SKM-1 (cell line): ENCODE measurements at regions not wholly inside any gene's neighbourhood (a gene's known extent, or its start where the extent isn't known, plus 50 kb on each side); places are given as distances from the start of the nearest gene placed in this dataset.
"Not testable (repeated sequence)": the region's sequence is repeated elsewhere in the genome, so short reads cannot be mapped to it uniquely, and the experiment has no call there.

Experiments
- DNase-seq: peaks from one replicate; lab custom pipeline; 2025; ENCODE audit not compliant: unreplicated experiment; lab: John Stamatoyannopoulos, UW

DNA sequence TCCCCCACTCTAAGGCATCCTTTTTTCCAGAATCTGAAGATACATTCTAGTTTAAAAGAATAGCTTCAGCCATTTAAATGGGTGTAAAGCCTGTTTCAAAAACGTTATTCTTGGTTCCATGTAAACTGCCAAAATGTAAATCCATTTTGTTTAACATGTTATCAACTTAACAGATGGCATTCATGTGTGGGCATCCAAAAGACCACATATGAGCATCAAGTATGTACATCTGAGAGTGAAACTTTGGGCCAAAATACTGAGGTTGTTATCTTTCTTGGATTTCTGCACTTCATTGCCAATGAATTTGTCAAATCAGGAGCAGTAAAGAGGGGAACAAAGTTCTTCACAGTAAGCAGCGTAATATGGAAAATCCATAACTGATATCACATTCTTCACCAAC, 395.4 kb downstream of the ZNF804A start:
- no peak for DNase-seq

DNA sequence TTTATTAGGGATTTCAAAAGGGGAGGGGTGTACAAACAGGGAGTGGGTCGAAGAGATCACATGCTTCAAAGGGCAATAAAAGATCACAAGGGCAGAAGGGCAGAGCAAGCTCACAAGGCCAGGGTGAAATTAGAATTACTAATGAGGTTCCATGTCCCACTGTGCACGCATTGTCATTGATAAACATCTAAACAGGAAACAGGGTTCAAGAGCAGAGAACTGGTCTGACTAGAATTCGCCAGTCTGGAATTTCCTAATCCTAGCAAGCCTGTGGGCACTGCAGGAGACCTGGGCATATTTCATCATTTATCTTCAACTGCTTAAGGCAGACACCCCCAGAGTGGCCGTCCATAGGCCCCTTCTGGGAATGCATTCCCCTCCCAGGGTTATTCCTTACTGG, 408.2 kb downstream of the ZNF804A start:
- DNase-seq = no peak

DNA sequence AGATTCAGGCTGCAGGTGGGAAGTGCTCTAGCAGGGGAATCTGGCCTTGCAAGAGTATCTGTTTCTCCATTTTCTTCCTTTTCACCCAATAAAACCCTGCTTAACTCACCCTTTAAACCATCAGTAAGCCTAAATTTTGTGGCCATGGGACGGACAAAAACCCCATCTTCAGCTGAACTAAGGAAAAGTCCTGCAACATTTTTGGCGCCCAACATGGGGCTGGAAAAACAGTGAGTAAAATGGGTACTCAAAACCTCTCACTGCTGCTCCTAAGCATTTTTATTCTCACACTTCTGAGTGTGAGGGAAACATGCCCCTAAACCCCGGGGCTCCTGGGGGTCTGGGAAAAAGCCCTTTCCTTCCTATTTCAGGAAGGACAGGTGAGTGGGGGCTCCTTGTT, 414.3 kb downstream of the ZNF804A start:
- DNase-seq = no peak

DNA sequence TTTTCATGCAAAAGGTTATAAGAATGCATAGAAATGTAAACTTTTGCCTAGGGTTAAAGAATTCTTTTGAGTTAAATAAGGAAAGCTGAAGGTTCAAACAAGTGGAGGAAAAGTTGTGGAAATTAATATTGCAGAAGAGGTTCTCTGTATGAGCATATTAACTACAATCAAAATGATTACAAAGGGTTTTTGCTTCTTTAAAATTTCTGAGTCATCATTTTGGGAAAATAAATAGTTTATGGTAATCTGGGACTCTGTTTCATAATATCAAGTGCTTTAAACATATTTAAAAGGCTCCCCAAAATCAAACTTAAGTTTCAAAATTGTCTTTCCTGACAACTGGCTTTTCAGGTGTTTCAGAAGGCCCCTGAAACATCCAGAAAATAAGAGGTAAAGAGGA, 415.7 kb downstream of the ZNF804A start:
- DNase-seq = no peak

DNA sequence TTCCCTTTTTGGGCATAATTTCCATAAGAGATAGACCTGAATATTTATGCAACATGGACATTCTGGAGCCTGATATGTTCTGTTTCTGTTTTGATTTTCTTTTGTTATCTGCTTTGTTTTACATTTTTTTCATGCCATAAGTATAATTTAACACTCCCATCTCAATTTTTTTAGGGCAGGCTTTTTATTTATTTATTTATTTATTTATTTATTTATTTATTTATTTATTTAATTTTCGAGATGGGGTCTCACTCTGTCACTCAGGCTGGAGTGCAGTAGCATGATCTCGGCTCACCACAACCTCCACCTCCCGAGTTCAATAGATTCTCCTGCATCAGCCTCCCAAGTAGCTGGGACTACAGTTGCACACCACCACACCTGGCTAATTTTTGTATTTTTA, 427.6 kb downstream of the ZNF804A start:
- not testable (repeated sequence) for DNase-seq

DNA sequence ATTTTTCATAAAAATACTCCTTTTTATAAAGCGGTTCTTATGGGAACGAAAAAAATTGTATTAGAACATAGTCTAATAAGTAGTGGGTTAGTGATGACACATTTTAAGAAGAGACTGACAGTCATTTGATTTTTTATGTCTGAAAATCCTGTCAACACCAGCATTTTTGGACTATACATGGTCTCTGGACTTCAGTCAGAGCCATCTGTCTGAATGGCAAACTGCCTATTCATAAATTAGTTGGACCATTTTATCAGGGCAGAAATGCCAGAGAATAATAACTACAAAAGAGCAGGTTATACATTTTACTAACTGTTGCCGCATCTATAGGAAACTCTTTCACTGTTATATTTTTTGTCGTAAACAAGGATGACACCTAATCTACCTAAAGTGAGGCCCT, 437.6 kb downstream of the ZNF804A start:
- DNase-seq = no peak

DNA sequence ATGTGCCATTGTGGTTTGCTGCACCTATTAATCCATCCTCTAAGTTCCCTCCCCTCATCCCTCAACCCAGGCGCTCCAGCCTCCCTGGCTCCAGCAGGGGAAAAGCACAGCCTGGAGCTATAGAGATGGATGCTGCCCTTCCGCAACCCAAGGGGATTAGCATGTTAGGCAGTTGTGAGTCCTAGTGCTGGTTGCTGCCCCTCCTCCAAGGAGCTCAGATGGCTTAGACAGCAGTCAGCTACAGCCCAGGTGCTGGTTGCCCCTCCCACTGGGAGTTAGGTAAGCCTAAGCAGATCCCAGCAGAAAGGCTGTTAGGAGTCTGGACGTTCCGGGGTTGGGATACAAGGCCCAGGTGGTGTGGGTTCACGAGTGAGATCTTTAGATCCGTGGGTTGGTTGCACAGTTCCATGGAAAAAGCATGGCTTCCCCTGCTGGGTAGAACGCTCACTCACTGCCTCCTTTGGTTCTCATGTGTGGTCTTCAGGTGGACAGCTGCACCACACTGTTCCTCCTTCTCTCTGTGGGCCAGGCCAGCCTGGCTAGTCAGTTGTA, 446.1 kb downstream of the ZNF804A start:
- no peak for DNase-seq

DNA sequence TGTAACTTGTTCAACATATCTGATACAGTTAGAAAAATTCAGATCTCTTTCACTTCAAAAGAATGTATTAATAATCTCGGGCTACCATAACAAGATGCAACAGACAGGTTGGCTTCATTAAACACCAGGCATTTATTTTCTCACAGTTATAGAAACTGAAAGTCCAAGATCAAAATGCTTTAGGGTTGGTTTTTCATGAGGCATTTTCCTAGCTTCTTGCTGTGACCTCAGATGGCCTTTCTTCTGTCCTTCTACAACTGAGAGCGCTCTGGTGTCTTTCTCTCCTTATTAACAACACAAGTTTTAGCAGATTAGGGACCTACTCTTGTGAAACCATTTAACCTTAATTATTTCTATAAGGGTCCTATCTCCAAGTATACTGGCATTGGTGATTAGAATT, 452.5 kb downstream of the ZNF804A start:
- no peak for DNase-seq

DNA sequence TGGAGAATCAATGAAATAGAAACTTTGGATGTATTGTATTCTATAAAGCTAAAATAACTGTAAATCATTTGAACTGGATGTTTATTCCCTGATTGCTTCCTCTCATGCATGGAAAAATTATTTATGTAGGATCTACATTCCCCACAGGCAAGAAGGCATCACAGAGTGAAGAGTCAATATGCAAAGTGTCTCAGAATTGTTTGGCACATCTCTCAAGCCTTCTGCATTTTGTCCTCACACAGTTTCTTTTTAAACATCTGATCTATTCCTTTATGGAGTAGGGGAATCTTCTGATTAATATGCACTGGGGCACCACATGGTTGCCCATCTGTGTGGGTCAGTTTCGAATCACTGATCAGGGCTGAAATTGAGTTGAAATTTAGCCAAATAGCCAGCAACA, 465.4 kb downstream of the ZNF804A start:
- no peak for DNase-seq

DNA sequence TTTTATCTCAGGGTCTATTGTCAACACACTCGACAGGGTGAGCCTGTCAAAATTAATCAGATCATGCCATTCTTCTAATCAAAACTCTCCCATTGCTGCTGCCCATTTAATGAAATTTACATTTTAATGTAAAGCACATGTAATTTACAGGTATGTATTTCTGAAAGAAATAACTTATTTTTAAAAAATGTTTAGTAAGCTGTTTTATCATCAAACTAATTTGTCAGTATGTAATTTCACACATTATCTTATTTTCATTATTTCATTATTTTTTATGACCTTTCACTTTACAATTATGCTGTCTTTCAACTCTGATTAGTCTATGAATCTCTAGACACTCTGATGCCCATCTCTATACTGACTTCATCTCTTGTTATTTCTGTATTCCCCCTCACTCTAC, 467.8 kb downstream of the ZNF804A start:
- DNase-seq = no peak

DNA sequence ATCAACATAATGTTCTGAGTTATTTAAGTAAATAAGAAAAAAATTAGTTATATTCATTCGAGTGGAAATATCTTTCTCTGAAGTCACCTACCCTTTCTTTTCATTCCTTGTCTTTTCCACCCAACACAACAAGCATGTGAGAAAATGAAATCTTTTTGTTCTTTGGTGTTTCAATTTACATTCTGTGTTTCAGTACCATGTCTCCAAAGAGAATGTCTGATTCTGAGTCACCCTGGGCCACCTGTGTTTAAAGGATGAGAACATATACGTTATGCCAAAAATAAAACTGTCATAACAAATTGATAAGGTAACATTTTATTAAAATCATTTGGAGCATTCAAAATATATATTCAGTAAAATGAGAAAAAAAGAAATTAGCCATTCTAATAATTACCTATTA, 470.8 kb downstream of the ZNF804A start:
- DNase-seq = no peak

DNA sequence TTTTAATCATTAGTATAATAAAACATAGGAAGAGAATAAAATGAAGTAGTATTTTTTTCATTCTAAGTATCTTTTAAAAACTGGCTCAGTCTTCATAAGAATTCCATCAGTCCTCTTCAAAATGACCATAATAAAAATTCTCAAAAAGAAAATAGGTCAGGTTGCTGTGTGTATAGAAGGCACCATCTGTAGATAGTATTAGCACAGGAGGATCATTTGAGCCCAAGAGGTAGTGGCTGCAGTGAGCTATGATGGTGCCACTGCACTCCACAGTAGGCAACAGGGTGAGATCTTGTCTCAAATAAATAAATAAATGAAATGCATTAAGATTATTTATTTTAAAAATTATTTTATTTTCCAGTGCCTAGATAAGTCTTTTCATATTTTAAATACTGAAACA, 475.8 kb downstream of the ZNF804A start:
- no peak for DNase-seq

DNA sequence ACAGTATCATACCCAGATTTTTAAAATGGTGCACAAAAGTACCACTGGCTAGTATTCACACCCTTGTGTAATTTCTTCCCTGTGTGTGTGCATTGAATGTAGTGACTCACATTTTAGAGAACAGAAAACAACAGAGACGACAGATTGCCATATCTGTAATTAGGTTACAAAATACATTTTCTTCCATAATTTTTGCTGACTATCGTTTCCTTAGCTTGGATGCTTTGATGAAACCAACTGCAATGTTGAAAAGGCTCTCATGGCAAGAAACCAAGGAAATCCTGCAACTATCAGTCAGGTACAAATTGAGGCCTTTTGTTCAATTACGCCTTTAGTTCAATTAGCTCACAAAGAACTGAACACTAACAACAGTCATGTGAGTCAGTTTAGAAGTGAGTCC, 484.4 kb downstream of the ZNF804A start:
- DNase-seq = no peak

DNA sequence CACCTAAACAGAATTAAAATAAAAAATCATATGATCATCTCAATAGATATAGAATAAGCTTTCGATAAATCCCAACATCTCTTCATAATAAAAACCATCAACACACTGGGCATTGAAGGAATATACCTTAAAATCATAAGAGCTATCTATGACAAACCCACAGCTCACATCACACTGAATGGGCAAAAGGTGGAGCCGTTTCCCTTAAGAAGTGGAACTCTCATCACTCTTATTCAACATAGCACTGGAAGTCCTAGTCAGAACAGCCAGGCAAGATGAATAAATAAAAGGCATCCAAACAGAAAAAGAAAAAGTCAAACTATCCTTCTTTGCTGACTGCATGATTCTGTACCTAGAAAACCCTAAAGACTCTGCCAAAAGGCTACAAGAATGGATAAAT, 510.3 kb downstream of the ZNF804A start:
- DNase-seq = no peak

DNA sequence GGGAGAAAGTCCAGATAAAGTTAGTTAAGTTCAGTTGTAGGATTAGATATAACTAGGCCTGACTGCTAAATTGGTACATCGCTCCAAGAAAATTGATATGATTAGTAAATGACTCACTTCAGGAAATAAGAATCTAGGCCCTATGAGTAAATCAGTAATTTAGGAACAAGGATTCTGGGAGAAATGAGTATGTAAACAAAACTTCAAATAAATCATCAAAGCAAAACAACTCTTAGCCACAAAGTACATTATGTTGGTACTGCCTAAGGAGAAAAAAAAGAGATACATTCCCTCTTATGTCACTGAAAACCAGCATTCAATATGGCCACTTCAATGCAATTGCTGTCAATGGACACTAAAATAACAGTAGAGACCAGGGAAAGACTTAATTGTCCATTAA, 529.1 kb downstream of the ZNF804A start:
- DNase-seq = no peak

DNA sequence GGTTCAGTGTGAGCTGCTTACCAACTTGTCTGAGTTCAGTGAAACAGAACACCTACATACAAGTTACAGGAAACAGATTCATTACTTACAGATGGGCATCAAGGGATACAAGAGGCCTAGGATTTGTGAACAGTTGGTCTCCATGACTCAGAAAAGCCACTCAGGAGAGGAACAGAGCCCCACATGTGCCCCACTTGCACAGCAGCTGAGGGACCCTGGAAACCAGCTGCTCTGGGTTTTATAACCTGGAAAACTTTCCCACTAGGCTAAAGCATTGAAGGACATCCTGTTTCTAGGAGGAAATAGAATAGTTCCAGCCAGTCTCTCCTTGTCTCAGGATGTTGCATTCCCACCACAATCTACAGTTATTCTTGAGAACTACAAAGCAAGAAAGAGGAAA, 530.0 kb downstream of the ZNF804A start:
- no peak for DNase-seq

DNA sequence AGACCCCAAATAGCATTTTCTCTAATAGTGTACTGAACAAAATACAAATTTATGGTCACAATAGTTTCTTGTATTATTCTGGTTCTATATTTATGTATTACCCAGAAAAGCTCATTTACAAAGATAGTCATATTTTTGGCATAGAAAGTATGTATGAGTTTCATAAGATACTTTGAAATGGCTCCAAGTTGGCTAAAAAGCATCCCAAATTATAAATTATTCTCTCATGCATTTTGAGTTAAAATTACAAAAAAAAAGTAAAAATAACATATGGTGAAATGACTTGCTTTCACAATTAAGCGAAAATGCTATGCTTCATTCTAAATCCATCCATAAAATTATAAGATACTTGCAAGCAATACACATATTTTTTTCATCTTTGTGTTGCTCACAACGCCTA, 530.7 kb downstream of the ZNF804A start:
- no peak for DNase-seq

DNA sequence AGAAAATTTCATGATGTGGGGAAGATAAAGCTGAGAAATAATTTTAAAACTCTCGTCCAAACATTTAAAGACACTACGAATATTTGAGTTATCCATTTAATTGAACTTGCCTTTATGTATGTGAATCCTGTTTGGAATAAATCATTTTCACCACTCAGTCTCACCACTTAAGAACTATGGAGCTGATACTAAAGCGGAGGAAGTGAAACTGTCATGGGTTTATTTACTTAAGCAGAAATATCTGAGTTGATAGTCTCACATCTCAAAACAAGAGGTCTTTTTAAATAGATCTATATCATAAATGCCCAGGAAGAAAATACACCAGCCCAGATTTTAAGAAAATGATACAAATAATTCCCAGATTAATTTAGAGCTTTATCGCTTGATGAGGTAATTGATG, 532.4 kb downstream of the ZNF804A start:
- DNase-seq = no peak

DNA sequence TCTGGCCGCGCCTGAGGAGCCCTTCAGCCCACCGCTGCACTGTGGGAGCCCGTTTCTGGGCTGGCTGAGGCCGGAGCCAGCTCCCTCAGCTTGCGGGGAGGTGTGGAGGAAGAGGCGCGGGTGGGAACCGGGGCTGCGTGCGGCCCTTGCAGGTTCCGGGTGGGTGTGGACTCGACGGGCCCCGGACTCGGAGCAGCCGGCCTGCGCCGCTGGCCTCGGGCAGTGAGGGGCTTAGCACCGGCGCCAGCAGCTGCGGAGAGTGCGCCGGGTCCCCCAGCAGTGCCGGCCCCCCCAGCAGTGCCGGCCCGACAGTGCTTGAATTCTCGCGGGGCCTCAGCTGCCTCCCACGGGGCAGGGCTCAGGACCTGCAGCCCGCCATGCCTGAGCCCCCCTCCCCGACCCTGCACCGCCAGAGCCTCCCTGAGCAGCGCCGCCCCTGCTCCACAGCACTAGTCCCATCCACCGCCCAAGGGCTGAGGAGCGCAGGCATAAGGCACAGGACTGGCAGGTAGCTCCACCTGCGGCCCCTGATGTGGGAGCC, 534.2 kb downstream of the ZNF804A start:
- DNase-seq = no peak

DNA sequence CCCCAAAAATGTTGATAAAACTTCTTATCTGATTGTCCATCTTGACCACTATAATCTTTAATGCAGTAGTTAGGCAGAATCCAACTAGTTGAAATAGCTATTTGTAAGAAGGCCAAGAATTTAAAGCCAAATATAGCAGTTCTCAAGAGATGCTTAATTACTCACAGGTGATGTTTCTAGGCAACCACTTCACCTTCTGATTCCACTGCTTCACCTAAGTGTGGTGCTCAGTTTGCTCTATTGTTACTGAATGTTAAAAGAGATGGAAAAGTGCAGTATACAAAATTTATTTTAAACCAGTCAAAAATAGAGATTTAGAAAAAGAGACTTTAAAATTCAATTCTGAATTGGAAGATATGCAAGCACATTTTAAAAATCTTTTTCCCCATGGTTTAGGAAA, 539.4 kb downstream of the ZNF804A start:
- no peak for DNase-seq

DNA sequence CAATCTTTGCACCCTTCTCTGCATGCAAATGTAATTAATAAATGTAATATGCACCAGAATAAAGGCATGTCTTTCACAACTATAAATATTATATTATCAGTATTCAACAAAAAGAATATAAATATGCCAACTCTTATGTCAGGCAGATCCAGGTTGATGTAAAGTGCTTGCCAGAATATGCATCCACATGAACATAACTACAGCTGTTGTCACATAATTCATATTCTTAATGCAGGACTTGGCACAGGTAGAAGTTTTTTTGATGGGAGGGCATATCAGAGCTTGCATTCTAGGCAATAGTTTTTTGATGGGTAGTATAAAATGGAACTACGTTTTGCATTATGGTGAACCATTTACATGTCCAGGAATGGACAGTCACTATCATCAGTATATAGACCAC, 544.3 kb downstream of the ZNF804A start:
- no peak for DNase-seq

DNA sequence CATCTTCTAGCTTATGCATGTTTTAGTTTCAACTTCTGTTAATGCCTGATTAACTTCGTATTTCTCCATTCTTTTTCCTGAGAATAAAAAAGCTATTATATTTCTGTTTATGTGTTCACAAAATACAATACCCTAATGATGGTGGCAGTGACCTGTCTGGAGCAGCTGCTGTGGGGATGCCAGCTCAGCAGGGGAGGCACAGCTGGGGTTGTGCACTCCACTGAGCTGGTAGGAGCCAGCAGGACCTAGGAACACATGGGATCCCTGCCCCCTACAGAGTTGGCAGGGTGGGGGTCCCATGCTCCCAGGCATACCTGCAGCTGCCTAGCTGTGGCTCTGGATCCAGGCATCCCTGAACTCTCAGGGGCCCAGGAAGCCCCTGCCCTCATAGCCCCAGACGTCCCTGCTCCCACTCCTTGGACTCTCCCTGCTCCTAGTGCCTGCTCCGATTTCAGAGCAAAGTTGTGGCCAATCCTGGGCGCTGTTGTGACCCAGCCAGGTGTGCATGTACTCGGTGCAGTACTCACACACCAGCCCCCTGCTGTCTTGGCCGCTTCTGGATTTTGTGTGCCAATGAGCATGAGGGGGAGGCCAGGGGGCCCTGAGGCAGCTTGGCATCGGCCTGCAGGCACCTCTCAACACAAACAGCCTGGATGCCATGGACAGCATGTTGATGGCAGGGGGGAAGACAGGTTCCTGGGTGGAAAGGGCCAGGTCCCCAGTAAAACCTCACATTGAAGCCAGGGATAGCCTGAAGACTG, 546.0 kb downstream of the ZNF804A start:
- DNase-seq = no peak
